Activated CD8-positive, alpha-beta memory T cell treated with anti-CD3 and anti-CD28 coated beads, Interleukin-2, amount 50 U/mL, for 1 hour (primary cell): ENCODE measurements at regions not wholly inside any gene's neighbourhood (a gene's known extent, or its start where the extent isn't known, plus 50 kb on each side); places are given as distances from the start of the nearest gene placed in this dataset.
"Not testable (repeated sequence)": the region's sequence is repeated elsewhere in the genome, so short reads cannot be mapped to it uniquely, and the experiment has no call there.

ENCODE experiments used
- DNase-seq: peaks from one replicate; pipeline ENCODE4 v3.0.0-alpha.2; 2020; ENCODE audit errors: extremely low read depth

- DNase-seq, result no peak
These were observed 1140.3 kb downstream of the TBC1D22A start for GRCh38 chr22:47902646-47903180.

- no peak for DNase-seq
These were observed 1139.5 kb downstream of the TBC1D22A start for GRCh38 chr22:47901911-47902310.

- DNase-seq, result no peak
These were observed 1137.4 kb downstream of the TBC1D22A start for GRCh38 chr22:47899894-47900293.

- no peak for DNase-seq
These were observed 1136.5 kb downstream of the TBC1D22A start for GRCh38 chr22:47898946-47899345.

GRCh38 chr22:47891609-47892008 lies 1129.2 kb downstream of the TBC1D22A start:
- no peak for DNase-seq

- DNase-seq, result no peak
These were observed 1126.4 kb downstream of the TBC1D22A start for GRCh38 chr22:47888817-47889216.

GRCh38 chr22:47884775-47885174 lies 1122.3 kb downstream of the TBC1D22A start:
- no peak for DNase-seq

- no peak for DNase-seq
These were observed 1121.8 kb downstream of the TBC1D22A start for GRCh38 chr22:47884200-47884599.

- DNase-seq, result no peak
These were observed 1121.3 kb downstream of the TBC1D22A start for GRCh38 chr22:47883757-47884156.

- no peak for DNase-seq
These were observed 1116.9 kb downstream of the TBC1D22A start for GRCh38 chr22:47879346-47879745.

GRCh38 chr22:47878460-47878859 lies 1116.0 kb downstream of the TBC1D22A start:
- DNase-seq, result no peak

GRCh38 chr22:47872761-47873535 lies 1110.5 kb downstream of the TBC1D22A start:
- no peak for DNase-seq

GRCh38 chr22:47865626-47866025 lies 1103.2 kb downstream of the TBC1D22A start:
- DNase-seq, result no peak

- no peak for DNase-seq
These were observed 1099.9 kb downstream of the TBC1D22A start for GRCh38 chr22:47862394-47862793.

GRCh38 chr22:47860907-47861306 lies 1098.5 kb downstream of the TBC1D22A start:
- DNase-seq, result not testable (repeated sequence)

GRCh38 chr22:47859881-47860525 lies 1097.6 kb downstream of the TBC1D22A start:
- no peak for DNase-seq

GRCh38 chr22:47858773-47859306 lies 1096.4 kb downstream of the TBC1D22A start:
- DNase-seq, result no peak

- DNase-seq, result no peak
These were observed 1092.2 kb downstream of the TBC1D22A start for GRCh38 chr22:47854680-47855079.

- DNase-seq, result no peak
These were observed 1091.8 kb downstream of the TBC1D22A start for GRCh38 chr22:47854251-47854650.

GRCh38 chr22:47853750-47854149 lies 1091.3 kb downstream of the TBC1D22A start:
- DNase-seq, result no peak

GRCh38 chr22:47851586-47851985 lies 1089.1 kb downstream of the TBC1D22A start:
- DNase-seq, result no peak

GRCh38 chr22:47850644-47851151 lies 1088.2 kb downstream of the TBC1D22A start:
- DNase-seq, result no peak

GRCh38 chr22:47849576-47849975 lies 1087.1 kb downstream of the TBC1D22A start:
- no peak for DNase-seq
